Glomerular visceral epithelial cell (primary cell): ENCODE measurements at regions not wholly inside any gene's neighbourhood (a gene's known extent, or its start where the extent isn't known, plus 50 kb on each side); places are given as distances from the start of the nearest gene placed in this dataset.
"Not testable (repeated sequence)": the region's sequence is repeated elsewhere in the genome, so short reads cannot be mapped to it uniquely, and the experiment has no call there.

Experiments
- DNase-seq: peaks from one replicate; pipeline ENCODE4 v3.0.0-alpha.2; 2016; ENCODE audit errors: extremely low spot score

DNA sequence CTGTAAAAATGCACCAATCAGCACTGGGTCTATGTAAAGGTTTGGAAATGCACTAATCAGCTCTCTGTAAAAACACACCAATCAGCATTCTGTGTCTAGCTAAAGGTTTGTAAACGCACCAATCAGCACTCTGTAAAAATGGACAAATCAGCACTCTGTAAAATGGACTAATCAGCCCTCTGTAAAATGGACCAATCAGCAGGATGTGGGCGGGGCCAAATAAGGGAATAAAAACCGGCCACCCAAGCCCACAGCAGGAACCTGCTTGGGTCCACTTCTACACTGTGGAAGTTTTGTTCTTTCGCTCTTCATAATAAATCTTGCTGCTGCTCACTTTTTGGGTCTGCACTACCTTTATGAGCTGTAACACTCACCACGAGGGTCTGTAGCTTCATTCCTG lies 101.0 kb downstream of the SMC2 start:
- not testable (repeated sequence) for DNase-seq

DNA sequence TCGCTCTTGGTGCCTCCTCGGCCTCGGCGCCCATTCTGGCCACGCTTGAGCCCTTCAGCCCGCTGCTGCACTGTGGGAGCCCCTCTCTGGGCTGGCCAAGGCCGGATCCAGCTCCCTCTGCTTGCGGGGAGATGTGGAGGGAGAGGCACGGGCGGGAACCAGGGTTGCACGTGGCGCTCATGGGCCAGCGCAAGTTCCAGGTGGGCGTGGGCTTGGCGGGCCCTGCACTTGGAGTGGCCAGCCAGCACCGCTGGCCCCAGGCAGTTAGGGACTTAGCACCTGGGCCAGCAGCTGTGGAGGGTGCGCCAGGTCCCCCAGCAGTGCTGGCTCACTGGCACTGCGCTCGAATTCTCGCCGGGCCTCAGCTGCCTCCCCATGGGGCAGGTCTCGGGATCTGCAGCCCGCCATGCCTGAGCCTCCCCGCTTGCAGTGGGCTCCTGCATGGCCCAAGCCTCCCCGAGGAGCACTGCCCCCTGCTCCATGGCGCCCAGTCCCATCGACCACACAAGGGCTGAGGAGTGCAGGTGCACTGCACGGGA lies 106.4 kb downstream of the SMC2 start:
- DNase-seq: no peak

DNA sequence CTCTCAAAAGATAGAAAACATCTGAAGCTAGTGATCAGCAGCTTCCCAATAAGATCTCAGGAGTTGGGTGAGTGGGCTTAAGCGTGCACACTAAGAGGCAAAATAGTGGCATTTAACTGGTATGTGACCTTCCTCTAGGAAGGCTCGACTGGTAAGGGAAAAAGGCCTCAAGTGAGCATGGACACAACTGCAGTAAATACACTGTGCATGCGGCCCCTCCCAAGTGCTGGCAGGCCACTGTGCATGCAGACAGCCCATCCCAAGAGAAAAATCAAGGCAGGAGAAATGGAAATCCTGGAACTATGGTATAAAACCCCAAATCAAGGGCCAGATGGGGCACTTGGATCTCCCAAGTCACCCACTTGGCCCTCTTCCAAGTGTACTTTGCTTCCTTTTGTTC lies 112.7 kb downstream of the SMC2 start:
- DNase-seq: no peak

DNA sequence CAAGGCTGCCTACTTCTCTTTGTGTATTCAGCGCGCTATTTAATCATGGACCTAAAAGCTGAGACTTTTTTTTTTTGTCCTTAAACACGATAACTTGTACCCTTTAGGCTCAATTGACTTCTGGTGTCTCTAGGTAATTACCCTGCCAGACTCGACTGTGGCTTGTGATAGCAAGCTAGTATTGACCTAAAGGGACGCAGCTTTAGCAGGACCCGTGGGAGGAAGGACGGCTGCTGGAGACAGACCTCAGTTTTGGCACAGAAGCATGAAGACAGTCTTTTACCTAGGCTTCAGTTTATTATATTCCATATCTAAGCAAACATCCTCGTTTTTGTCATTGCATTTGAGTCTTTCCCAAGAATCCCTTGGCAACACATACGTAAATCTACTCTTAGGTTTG lies 115.3 kb downstream of the SMC2 start:
- no peak for DNase-seq

DNA sequence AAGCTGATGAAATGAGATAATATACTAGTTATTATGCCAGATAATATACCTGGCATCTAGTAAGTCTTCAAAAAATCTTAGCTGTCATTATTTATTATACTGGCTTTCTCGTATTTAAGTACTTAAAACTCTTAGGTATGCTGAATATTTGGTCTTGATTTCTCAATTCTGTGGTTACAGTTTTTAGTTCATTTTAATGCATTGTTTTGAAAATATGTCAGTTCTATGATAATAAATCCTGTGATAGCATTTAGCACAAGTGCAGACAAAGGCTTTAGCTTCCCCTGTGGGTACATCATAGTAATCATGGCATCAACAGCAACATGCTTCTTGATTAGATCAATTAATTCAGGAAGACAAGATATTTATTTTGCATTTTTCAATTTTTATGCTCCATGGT lies 133.0 kb downstream of the SMC2 start:
- no peak for DNase-seq

DNA sequence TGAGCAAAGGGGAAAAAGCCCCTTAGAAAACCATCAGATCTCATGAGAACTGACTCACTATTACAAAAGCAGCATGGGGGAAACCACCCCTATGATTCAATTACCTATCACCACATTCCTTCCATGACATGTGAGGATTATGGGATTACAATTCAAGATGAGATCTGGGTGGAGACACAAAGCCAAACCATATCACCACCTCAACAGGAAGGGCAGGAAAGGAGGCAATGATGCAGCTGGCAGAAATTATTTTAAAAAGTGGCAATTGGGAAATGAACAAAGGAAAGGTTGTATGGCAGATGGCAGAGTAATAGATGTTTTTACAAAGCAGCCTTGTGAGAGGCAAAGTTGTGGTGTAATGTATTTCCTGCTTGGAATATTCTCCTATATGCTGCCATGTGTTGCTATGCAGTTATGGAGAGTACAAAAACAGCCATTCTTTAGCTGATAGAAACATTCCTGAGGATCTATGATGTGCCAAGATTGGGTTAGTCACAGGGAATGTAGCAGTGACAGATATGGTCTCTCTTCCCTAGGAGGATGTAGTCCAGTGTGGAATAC lies 138.8 kb downstream of the SMC2 start:
- DNase-seq: peak; percentile 32

DNA sequence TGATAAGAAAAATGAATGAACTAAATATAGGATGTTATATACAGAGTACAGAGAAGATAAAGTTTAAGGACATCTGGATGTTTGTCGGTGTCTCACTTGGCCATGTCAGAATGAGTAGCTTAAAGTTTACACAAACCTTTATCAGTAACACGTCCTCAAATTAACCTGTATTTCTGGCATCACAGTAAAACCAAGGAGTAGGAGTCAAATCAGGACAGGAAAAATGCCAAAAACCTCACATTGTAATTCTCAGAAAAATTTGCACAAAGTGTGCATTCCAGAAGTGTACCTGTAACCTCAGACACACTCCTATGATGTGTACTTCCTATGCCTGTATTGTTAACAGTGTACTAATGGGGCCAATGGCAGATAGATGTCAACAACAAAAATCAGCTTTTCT lies 139.3 kb downstream of the SMC2 start:
- DNase-seq: no peak

DNA sequence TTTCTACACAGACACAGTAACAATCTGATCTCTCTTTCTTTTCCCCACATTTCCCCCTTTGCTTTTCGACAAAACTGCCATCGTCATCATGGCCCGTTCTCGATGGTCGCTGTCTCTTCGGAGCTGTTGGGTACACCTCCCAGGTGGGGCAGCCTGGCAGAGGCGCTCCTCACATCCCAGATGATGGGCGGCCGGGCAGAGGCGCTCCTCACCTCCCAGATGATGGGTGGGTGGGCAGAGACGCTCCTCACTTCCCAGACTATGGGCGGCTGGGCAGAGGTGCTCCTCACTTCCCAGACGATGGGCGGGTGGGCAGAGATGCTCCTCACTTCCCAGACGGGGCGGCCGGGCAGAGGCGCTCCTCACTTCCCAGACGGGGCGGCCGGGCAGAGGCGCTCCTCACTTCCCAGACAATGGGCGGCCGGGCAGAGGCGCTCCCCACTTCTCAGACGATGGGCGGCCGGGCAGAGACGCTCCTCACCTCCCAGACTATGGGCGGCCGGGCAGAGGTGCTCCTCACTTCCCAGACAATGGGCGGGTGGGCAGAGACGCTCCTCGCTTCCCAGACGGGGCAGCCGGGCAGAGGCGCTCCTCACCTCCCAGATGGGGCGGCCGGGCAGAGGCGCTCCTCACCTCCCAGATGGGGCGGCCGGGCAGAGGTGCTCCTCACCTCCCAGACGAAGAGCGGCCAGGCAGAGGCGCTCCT lies 140.7 kb downstream of the SMC2 start:
- not testable (repeated sequence) for DNase-seq

DNA sequence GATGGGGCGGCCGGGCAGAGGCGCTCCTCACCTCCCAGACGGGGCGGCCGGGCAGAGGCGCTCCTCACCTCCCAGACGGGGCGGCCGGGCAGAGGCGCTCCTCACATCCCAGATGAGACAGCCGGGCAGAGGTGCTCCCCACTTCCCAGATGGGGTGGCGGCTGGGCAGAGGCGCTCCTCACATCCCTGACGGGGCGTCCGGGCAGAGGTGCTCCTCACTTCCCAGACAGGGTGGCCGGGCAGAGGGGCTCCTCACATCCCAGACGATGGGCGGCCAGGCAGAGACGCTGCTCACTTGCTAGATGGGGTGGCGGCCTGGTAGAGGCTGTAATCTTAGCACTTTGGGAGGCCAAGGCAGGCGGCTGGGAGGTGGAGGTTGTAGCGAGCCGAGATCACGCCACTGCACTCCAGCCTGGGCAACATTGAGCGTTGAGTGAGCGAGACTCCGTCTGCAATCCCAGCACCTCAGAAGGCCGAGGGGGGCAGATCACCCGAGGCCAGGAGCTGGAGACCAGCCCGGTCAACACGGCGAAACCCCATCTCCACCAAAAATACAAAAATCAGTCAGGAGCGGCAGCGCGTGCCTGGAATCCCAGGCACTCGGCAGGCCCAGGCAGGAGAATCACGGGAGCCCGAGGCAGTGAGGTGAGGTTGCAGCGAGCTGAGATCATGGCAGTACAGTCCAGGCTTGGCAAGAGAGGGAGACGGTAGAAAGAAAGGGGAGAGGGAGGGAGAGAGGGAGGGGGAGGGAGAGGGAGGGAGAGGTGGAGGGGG lies 141.4 kb downstream of the SMC2 start:
- not testable (repeated sequence) for DNase-seq

DNA sequence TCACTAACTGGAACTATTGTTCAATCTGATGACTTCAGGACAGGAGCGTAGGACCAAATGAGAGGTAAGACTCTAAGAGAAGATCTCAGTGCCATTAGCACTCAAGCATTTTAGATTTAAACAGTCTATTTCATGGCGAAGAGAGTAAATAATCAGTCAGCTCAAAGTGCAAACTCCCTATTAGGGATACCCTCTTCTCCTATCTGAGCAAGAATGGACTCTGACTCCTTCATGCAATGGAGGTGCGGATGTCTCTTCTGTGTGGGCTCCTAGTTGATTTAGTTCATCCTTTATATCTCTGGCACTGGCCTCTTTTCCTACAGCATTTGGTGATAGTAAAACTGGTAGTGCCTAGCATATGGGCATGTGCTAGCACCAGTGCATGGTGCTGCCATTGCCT lies 144.6 kb downstream of the SMC2 start:
- no peak for DNase-seq

DNA sequence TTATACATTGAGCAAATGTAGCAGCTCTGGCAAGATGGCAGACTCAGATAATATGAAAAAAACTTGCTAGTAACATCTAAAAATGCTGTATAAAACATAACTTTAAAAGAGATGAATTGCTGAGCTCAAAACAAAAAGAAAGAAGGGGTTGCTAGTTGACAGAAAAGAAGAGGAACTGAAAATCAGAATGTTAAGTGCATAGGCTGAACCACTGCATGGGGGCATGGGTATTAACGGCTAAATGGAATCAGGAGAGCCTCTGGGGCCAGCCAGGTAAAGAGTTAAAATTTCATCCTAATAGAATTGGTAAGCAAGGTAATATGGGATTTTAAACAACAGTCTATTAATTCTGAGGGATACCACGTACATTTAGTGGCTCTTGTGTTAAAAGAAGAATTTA lies 146.8 kb downstream of the SMC2 start:
- DNase-seq: no peak

DNA sequence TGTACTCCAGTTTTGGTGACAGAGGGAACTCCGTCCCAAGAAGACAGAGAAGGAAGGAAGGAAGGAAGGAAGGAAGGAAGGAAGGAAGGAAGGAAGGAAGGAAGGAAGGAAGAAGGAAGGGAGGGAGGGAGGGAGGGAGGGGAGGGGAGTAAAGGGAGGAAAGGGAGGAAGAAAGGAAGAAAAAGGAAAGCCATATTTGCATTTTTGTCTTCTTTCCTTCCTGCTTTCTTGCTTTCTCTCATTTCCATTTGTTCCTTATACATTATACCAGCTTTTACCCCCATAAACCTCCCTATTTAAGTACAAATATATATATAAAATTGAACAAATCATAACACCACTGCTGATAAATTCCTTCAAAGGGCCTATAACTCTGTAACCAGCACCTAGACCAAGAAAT lies 151.8 kb downstream of the SMC2 start:
- no peak for DNase-seq

DNA sequence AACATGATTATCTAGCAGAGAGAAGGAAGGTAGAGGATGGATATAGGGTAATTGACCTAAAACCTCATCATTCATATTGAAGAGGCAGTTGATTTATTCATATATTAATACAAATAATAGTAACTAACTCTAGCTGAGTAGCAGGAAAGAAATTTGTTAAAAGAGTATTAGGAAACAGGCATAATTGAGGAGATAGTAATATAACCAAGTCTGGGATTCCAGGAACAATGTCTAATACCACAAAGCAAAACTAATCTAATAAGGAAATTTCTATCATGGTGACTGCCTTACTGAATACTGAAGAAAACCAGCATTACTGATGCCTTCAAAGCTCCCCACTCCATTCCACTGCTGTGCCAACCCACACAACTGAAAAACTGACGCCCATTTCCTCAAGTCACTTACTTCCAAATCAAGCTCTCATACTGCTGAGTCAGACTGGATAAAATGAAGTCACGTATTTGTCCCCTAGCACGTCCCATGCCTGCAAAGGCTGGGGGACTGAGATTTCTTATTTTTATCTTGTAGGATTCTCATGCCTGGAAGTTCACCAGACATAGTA lies 153.9 kb downstream of the SMC2 start:
- DNase-seq: no peak

DNA sequence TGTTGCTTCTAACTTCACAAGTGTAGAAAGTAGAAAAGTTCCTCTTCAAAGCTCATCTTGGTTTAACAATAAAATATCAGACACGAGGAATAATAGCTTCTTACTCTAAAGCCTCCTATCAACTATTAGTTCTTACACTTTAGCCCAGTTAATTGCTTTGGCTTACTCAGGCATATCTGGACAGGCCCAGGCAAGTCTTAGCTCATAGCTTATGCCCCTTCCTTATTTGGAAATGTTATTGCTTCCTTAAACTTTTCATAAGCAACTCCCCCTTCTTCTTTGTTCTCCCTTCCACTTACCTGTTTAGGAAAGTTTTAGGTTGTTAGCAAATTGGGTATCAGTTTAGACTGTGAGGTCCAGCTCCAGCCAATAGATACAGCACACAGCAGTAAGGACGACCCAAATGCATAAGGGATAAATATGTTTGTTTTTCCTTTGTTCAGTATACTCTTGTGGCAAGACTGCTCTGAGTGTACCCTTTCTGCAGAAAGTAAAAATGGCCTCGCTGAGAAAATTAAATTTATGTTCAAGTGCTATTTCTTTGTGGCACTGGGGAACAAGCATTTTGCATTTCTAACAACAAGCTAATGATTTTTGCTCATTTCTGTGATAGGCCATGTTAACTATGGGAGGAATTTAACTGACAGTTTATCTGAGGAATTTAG lies 162.1 kb downstream of the SMC2 start:
- peak; percentile 22 for DNase-seq

DNA sequence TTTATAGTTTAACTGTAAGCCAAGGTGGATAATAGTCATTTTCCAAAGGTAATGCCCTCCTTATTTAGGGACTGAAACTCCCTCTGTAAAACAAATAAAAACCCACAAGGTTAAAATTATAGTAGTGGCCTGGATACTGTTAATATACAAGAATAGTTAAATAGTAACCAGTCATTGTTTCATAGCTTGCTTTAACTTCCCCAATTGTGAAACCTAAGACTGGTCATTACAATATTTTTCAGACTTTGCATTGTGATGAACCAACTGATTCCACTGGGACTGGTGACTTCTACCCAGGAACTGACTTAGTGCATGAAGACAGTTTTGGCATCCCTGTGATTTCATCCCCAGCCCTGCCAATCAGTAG lies 162.6 kb downstream of the SMC2 start:
- DNase-seq: no peak

DNA sequence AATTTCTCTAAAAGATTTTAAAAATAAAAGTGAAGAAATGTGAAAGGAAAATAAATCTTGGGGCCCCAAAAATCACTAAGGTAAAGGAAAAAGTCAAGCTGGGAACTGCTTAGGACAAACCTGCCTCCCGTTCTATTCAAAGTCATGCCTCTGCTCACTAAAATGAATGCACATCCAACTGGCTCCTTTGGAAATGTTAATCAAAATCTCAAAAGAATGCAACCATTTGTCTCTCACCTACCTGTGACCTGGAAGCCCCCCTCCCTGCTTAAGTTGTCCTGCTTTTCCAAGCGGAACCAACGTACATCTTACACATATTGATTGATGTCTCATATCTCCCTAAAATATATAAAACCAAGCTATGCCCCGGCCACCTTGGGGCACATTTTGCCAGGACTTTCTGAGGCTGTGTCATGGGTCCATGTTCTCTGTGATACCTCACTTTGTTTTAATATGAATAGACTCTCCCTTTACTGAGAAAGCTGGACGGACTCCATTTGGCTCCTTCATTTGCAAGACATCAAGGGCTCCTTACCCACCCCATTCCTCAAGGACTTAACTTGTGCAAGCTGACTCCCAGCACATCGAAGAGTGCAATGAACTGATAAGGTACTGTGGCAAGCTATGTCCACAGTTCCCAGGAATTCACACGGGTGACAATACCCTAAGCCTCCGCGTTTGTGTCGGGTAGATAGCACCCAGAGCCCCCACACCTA lies 164.3 kb downstream of the SMC2 start:
- DNase-seq: no peak

DNA sequence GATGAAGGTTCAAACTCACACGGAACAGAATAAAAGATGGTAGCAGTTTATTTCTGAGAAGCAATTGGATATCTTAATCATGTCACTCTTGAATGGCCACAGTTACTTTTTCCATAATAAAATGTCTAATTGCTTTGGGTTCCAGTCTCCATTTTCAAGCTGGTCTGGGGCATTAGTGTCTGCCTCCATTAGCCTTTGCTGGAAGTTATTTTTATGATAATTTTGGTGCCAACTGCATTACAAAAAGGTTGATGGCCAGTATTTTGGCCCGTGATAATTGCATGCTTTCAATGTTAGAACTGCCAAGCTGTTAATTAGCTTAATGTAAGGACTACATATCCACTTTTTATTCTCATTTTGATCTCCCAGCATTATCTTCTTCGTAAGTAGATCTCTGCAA lies 165.9 kb downstream of the SMC2 start:
- no peak for DNase-seq

DNA sequence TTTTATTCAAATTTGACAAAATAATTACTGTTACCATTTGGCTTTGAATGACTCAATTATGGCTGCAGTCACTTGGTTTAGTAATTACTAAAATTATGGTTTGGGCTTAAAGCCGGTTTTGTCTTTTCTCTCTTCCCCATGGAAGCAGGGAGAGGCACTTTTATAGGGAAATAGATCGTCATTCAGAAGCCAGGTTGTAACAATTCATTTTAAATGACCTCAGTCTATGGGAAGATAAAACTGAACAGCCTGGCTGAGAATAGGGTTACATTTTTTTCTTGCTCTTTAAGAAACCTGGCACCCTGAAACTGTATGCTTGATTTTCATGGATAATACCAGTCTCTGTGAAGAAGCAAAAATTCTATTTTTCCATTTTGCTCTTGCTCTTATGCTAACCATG lies 169.8 kb downstream of the SMC2 start:
- DNase-seq: no peak

DNA sequence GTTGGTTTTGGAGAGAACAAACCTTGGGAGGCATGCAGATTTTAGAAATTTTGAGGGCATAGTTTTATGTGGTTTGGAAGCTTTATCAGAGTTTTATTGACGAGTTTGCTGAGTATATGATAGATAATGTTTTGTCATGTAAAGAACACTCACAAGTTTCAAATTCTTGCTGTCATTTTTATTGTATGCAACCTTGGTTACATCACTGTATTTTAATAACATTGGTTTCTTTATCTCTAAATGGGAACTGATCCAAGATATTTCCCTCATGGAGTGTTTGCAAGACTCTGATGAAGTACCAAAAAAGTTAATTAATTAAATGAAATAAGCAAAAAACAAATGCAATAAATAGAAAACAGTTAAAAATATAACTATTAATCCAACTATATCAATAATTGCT lies 170.3 kb downstream of the SMC2 start:
- DNase-seq: no peak

DNA sequence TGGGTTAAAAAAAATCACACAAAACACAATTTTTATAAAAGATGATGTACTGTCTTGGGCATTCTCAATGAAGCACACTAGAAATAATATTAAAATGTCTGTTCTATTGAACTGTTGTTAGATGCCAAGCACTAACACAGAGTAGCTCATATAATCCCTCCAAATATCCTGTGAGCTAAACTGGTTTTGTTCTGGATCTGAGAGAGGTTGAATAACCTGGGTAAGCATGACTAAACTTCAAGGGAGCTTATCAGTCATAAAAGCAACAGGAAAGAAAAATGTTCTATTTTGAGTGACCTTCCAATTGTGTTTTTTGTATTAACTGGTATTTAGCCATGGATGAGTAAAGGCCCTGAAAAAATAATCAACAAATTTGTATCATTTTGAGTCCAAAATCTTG lies 175.3 kb downstream of the SMC2 start:
- no peak for DNase-seq
